Fibroblast of lung (primary cell): ENCODE measurements at regions not wholly inside any gene's neighbourhood (a gene's known extent, or its start where the extent isn't known, plus 50 kb on each side); places are given as distances from the start of the nearest gene placed in this dataset.

Experiments used
- DNase-seq, 2 donors: peaks; one replicate each; pipeline versions ENCODE4 v3.0.0 to v3.0.0-alpha.2; 2010; ENCODE audit warnings: low read depth in 2 of 2
- H2AFZ ChIP-seq: 2 replicates; pipeline ENCODE4 v1.5.1; 2012; ENCODE audit warnings: low read length, control low read depth, inconsistent platforms
- H3K27ac ChIP-seq: 2 replicates; pipeline ENCODE4 v1.5.1; 2011; ENCODE audit warnings: low read length, control low read depth; ENCODE audit not compliant: insufficient read depth
- H3K27me3 ChIP-seq: 2 replicates; pipeline ENCODE4 v1.5.1; 2011; ENCODE audit warnings: mild to moderate bottlenecking, low read length; ENCODE audit not compliant: control insufficient read depth, insufficient read depth
- H3K36me3 ChIP-seq: 2 replicates; pipeline ENCODE4 v1.5.1; 2011; ENCODE audit warnings: low read length; ENCODE audit not compliant: control insufficient read depth, insufficient read depth
- H3K4me1 ChIP-seq: 2 replicates; pipeline ENCODE4 v1.5.1; 2011; ENCODE audit warnings: low read length; ENCODE audit not compliant: control insufficient read depth, insufficient read depth; ENCODE audit errors: extremely low read depth
- H3K4me2 ChIP-seq: 2 replicates; pipeline ENCODE4 v1.5.1; 2011; ENCODE audit warnings: low read length, control low read depth; ENCODE audit not compliant: insufficient read depth; ENCODE audit errors: extremely low read depth
- H3K4me3 ChIP-seq, 4 experiments: fragments of 200-600 bp in 1 of 4; sonication (generic) in 1 of 4; replicated peaks in 1 of 4; 2 replicates each; pipeline ENCODE4 v1.5.1; 2011 to 2016; ENCODE audit warnings: low read length in 4 of 4, low read depth in 3 of 4, mild to moderate bottlenecking in 3 of 4, control low read depth in 2 of 4, inconsistent platforms in 1 of 4, mixed read lengths in 1 of 4; ENCODE audit not compliant: insufficient read depth in 1 of 4; ENCODE audit errors: control extremely low read depth in 1 of 4
- H3K79me2 ChIP-seq: 2 replicates; pipeline ENCODE4 v1.5.1; 2012; ENCODE audit warnings: mild to moderate bottlenecking, low read length, inconsistent platforms; ENCODE audit not compliant: control insufficient read depth, insufficient read depth
- H3K9ac ChIP-seq: 2 replicates; pipeline ENCODE4 v1.5.1; 2011; ENCODE audit warnings: mild to moderate bottlenecking, low read length, control low read depth; ENCODE audit not compliant: insufficient read depth
- H3K9me3 ChIP-seq: 2 replicates; pipeline ENCODE4 v1.5.1; 2012; ENCODE audit warnings: low read depth, low read length; ENCODE audit not compliant: control insufficient read depth, insufficient read depth
- H4K20me1 ChIP-seq: 2 replicates; pipeline ENCODE4 v1.5.1; 2011; ENCODE audit warnings: low read length; ENCODE audit not compliant: control insufficient read depth, insufficient read depth; ENCODE audit errors: extremely low read depth
- CTCF ChIP-seq, 2 donors: IDR thresholded peaks in 1 of 2; conservative IDR thresholded peaks in 1 of 2; 1 replicate in 1 of 2; 2 replicates in 1 of 2; pipeline ENCODE4 v1.5.1; 2011 to 2012; ENCODE audit warnings: low read length in 2 of 2, control low read depth in 1 of 2, inconsistent platforms in 1 of 2, low read depth in 1 of 2, mild to moderate bottlenecking in 1 of 2
- EZH2 ChIP-seq: IDR thresholded peaks from 2 replicates; pipeline ENCODE4 v1.5.1; 2012; ENCODE audit warnings: low read length, control low read depth, mild to moderate bottlenecking; ENCODE audit errors: missing control alignments

- Histone ChIP-seq H3K4me2 (peak overlapping the region; percentile 60), H3K79me2 (no peaks in the 10 kb centered on the region), H3K36me3 (no peaks in the 10 kb centered on the region), H3K27me3 (no peaks in the 10 kb centered on the region), H3K9me3 (no peaks in the 10 kb centered on the region), H4K20me1 (no peaks in the 10 kb centered on the region), H3K27ac (peak overlapping the region; percentile 84), H2AFZ (peak overlapping the region; percentile 78), H3K9ac (peak overlapping the region; percentile 72), H3K4me1 (no peaks in the 10 kb centered on the region), H3K4me3 (peak overlapping the region; percentile 61 to 87 (median 74))
- DNase-seq = peak; percentile 71 to 78
- TF ChIP-seq CTCF (conservative IDR thresholded peaks at IDR 0.05 in 1 of 2, IDR thresholded peaks at IDR 0.05 in 1 of 2; ENCODE audit: low read depth in 1 of 2, low read length in 2 of 2) (no peak), EZH2 (no peak)
Measured at GRCh38 chr19:20423381-20424197, 142.0 kb downstream of the ZNF737 start.

GRCh38 chr19:20422216-20423205 is 143.1 kb downstream of the ZNF737 start:
- peak overlapping the region; percentile 59 for H3K4me2 ChIP-seq
- no peaks in the 10 kb centered on the region for H3K27me3 ChIP-seq
- TF ChIP-seq EZH2 = no peak
- TF ChIP-seq CTCF (conservative IDR thresholded peaks at IDR 0.05 in 1 of 2, IDR thresholded peaks at IDR 0.05 in 1 of 2; ENCODE audit: low read depth in 1 of 2, low read length in 2 of 2) = no peak
- DNase-seq = no peak
- no peaks in the 10 kb centered on the region for H3K9me3 ChIP-seq
- no peak overlapping the region for H3K9ac ChIP-seq
- H2AFZ ChIP-seq = peak overlapping the region; percentile 78
- H4K20me1 ChIP-seq = no peaks in the 10 kb centered on the region
- peak overlapping the region; percentile 61 to 87 (median 74) for H3K4me3 ChIP-seq
- H3K36me3 ChIP-seq = no peaks in the 10 kb centered on the region
- H3K27ac ChIP-seq = peak overlapping the region; percentile 84
- no peaks in the 10 kb centered on the region for H3K4me1 ChIP-seq
- no peaks in the 10 kb centered on the region for H3K79me2 ChIP-seq

DNA sequence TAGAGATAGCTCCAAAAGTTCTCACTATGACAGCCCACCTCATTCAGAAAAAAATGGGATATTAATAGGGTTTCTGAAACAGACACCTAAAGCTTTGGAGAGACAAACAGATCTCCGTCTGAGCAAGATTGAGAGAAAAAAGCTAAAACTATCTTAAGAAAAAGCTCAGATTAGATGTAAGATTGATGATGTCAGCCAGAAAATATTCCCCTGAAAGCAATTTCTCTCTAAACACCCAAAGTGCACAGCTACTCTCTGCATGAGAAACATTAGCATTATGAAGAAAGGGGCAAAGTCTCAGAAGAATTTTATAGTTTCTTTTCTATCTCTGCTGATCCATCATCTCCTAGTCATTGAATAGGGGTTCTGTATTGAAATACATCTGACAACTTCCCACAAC is 148.9 kb downstream of the ZNF737 start:
- Histone ChIP-seq H3K4me2 (no peak overlapping the region), H3K9ac (no peak overlapping the region), H3K9me3 (no peaks in the 10 kb centered on the region), H3K4me3 (no peak overlapping the region), H3K4me1 (no peaks in the 10 kb centered on the region), H3K27me3 (no peaks in the 10 kb centered on the region), H3K36me3 (no peaks in the 10 kb centered on the region), H4K20me1 (no peaks in the 10 kb centered on the region), H2AFZ (no peak overlapping the region), H3K27ac (no peak overlapping the region), H3K79me2 (no peaks in the 10 kb centered on the region)
- TF ChIP-seq CTCF (conservative IDR thresholded peaks at IDR 0.05 in 1 of 2, IDR thresholded peaks at IDR 0.05 in 1 of 2; ENCODE audit: low read depth in 1 of 2, low read length in 2 of 2) (no peak), EZH2 (no peak)
- DNase-seq = peak in 1 of 2 donors; percentile 12
